GM12872 (cell line): ENCODE measurements at regions not wholly inside any gene's neighbourhood (a gene's known extent, or its start where the extent isn't known, plus 50 kb on each side); places are given as distances from the start of the nearest gene placed in this dataset.

Source experiments
- TF ChIP-seq, protein P1 (sequence below): IDR thresholded peaks from 3 replicates; pipeline ENCODE4 v1.5.1; 2011; ENCODE audit warnings: low read depth, mild to moderate bottlenecking, low read length, moderate library complexity; ENCODE audit not compliant: insufficient read depth

DNA sequence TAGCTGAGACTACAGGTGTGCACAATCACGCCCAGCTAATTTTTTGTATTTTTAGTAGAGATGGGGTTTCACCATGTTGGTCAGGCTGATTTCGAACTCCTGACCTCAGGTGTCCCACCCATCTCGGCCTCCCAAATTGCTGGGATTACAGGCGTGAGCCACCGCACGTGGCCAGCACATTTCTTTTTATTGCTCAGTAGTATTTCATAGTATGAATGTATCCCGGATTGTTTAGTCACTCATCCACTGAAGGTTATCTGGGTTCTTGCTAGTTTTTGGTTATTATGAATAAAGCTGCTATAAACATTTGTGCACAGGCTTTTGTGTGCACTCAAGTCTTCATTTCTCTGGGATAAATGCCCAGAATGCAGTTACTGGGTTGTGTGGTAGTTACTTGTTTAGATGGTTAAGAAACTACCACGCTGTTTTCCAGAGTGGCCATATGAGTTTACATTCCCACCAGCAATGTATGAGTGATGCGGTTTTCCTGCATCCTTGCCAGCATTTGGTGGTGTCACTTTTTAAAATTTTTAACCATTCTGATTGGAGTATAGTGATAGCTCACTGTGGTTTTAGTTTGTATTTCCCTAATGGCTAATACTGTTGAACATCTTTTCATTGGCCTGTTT lies 275.8 kb upstream of the LYZL1 start:
- TF ChIP-seq, protein P1, sequence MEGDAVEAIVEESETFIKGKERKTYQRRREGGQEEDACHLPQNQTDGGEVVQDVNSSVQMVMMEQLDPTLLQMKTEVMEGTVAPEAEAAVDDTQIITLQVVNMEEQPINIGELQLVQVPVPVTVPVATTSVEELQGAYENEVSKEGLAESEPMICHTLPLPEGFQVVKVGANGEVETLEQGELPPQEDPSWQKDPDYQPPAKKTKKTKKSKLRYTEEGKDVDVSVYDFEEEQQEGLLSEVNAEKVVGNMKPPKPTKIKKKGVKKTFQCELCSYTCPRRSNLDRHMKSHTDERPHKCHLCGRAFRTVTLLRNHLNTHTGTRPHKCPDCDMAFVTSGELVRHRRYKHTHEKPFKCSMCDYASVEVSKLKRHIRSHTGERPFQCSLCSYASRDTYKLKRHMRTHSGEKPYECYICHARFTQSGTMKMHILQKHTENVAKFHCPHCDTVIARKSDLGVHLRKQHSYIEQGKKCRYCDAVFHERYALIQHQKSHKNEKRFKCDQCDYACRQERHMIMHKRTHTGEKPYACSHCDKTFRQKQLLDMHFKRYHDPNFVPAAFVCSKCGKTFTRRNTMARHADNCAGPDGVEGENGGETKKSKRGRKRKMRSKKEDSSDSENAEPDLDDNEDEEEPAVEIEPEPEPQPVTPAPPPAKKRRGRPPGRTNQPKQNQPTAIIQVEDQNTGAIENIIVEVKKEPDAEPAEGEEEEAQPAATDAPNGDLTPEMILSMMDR, result no peak

DNA sequence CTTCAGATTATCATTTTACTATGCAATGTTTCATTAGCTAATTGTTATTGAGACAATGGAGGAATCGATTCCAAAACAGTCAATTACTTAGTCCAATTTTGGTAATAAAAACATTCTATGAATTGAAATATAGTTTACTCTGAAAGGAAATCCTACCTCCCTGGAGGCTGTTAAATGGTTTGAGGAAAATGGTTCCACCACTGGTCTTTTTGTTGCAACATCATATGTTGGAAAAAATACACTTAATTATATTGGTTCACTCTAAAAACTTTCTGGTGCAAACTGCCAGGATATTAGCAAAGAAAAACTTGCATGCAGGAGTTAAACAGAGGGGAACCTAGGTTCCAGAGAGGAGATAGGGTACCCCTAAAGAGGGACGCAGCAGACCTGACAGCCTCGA lies 267.3 kb upstream of the LYZL1 start:
- TF ChIP-seq, protein P1, result no peak

DNA sequence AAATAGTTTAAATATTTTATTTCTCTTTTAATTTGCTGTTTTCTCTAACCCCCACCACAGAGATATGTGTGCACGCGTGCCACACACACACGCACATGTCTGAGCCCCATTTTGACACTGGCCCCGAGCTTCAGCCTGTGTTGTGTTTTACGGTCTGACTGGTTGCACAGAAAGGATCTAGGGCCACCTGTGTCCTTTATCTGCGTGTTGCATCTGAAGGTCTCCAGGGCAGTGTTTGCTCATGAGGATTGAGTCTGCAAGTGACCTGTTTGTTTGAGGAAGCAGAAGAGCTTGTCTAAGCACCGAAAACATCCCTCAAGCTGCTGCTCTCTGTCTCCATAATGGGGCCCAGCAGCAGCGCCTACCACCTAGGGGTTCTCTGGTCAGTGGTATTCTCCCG lies 266.4 kb upstream of the LYZL1 start:
- TF ChIP-seq, protein P1, result no peak

DNA sequence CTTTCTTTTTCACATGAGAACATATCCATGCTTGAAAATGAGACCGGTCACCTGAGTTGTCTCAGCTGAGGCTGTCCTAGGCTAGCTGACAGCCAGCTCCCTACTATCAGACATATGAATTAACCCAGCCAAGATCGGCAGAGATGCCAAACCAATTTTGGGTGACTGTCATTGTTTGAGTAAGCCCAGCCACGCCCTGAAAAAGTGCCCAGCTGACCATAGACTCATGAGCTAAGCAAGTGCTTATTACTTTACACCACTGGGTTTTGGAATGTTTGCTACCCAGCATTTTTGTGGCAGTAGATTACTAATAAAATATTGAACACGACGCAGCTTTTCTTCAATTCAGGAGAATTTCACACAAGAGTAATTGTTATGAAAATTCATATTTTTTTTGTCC lies 265.2 kb upstream of the LYZL1 start:
- TF ChIP-seq, protein P1, result no peak

DNA sequence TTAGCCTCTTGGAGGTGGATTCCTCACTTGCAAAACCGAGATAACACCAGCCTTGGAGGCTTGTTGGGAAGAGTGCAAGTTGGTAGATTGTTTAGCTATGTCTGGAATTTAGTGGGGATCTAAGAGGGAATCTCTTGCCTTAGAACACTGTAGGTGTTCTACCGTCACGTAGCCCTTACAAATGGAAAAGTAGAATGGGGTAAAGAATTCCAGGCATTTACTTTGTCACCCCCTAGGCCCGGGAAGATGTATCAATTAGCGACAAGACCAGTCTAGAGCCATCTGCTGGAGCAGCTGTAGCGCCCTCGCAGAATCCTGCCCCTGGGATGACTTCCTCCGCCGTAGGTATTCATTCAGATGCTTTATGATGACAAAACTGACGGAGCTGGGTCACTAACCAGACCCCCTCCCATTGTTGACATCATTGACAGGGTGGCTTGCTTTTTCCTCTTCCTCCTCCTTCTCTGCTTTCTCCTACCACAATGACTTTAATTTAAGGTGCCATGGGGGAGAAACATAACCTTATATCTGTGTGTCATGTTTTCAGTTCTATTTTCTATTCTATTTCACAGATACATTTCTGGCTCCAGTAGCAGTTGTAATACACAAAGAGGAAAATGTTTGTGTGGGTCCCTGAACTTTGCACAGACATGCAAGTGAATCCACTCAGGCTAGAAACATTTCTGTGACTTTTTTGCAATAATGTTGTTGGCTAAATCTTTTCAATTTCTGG lies 262.6 kb upstream of the LYZL1 start:
- TF ChIP-seq, protein P1, result no peak

DNA sequence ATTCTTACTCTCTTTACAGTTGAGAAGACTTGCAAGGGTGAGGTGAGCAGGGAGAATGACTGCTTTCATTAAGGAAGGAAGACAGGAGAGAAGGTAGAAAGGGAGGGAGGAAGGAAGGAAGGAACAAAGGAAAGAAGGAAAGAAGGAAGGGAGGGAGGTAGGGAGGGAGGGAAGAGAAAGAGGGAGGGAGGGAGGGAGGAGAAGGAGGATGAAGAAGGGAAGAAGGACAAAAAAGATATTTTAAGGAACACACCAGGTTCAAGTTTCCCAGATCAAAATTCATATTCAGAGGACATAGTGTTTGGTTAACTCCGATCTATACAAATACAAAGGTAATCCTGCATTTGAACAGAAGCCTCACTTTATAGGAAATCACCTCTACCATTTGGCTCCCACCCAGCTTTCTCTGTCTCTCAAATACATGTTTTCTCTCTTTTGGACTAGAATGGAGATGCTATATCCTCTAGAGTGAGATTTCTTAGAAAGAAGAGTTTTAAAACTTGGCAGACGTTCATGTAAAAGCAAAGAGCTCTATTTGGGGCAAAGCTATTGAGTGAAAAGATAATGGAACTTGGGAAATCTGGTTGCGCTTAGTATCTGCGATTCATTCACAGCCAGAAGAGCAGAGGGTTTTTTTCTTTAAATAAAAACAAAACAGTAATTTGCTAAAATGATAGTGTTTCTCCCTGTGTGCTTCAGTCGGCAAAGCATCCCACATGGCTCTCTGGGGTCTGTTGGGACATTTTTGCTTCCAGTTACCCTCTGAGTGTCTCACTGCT lies 261.9 kb upstream of the LYZL1 start:
- TF ChIP-seq, protein P1, result no peak

DNA sequence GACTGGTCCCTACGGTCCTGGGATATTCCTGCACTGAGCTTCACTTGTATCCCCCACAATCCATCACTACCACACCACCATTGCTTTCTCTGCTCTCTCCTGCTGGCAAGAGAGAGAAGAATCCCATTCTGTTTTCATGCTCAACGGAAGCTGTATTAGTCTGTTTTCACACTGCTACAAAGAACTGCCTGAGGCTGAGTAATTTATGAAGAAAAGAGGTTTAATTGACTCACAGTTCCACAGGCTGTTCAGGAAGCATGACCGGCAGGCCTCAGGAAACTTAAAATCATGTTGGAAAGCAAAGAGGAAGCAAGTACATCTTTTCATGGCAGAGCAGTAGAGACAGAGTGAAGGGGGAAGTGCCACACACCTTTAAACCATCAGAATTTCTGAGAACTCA lies 260.4 kb upstream of the LYZL1 start:
- TF ChIP-seq, protein P1, result no peak
